ENCODE measurements at regions not wholly inside any gene's neighbourhood (a gene's known extent, or its start where the extent isn't known, plus 50 kb on each side); places are given as distances from the start of the nearest gene placed in this dataset.

DNA sequence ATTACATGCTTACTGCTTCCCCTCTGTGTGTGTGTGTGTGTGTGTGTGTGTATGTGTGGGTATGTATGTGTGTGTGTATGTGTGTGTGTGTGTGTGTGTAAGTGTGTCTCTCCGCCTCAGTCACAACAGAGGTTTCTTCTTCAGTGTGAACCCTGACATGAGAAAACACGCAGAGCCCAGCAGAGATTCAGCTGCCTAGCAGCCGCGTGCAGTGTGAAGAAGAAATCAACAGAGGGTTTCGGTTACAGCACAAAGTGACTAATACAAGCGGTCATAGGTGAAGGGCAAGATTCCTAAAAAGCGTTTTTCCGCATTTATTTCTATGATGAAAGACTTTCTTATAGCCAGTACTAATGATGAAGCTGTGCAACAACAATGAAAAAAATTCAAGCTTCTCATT lies 55.3 kb upstream of the ZFP42 start:
- DNase-seq (ENCODE audit: low spot score), result no peak
- no peak for ATAC-seq

DNA sequence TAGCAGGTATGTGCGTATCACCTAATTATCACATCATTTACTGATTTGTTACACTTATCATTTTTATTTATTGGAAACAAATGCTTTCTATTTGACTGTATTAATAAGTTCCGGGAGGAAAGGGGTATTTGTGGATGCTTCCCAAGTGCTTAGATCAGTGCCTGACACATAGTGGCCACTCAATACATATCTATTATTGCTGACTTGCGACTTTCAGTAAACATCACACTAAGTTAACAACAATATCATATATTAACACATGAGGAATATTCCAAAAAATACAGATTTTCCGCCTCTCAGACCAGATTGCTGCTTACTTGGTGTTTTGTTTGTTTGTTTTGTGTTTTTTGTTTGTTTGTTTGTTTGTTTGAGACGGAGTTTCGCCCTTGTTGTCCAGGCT lies 52.6 kb upstream of the ZFP42 start:
- ATAC-seq (no peak), DNase-seq (ENCODE audit: low spot score) (no peak)

DNA sequence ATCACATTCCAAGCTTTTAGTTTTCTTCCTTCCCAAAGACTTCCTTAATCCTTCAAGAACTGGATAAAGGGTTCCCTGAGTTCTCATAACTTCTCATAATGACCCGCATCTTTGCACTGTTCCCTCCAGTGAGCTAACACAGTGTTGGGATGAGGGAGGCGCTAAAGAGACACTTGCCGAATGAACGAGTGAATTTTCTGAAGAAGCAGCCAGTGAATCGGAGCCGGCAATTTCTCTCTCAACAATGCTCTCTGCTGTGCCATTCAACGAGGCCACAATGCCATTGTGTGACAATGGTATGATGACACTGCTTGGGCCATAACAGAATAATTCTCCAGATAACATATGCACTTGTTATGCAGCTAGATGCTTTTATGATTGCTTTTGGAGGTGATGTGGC lies 51.4 kb upstream of the ZFP42 start:
- ATAC-seq (no peak), DNase-seq (ENCODE audit: low spot score) (no peak)

Measured in left lobe of liver (tissue), 2 donors.